ENCODE measurements at regions not wholly inside any gene's neighbourhood (a gene's known extent, or its start where the extent isn't known, plus 50 kb on each side); places are given as distances from the start of the nearest gene placed in this dataset.

DNA sequence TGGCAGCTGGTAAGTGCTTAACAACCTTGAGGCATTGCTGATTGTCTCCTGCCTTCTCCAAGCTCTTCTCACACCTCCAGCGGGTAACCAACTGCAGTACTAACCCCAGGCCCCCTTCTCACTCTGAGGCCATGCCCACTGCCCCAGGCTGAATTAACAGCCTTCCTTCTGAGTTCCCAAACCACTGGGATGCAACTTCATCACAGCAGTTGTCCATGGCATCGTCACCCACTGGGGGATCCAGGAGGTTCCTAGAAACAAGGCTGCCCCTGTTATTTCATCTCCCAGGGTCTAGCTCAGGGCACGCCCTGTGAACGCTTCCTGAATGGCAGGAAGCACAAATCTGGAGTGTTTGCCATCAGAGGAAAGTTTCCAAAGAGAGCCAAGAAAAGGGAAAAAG is 58.0 kb downstream of the SYNE3 start:
- H3K27me3 ChIP-seq = no peaks in the 10 kb centered on the region
- in situ Hi-C loops (cut with MboI; ENCODE audit: low sequenced_read_pairs in 4 of 4) (no loop called here), intact Hi-C loops (cut with DNase I; ENCODE audit: low total_unique reads) (no loop called here)

GRCh38 chr14:95456281-95456680 is 60.2 kb downstream of the SYNE3 start:
- Histone ChIP-seq H3K4me1 (peaks cover 0 to 12% of the 10 kb centered on the region in 2 donors), H3K36me3 (no peaks in the 10 kb centered on the region), H3K27ac (no peak overlapping the region), H3K27me3 (no peaks in the 10 kb centered on the region), H3K9me3 (no peaks in the 10 kb centered on the region), H3K4me3 (no peak overlapping the region)
- no peak for TF ChIP-seq POLR2A (IDR thresholded peaks at IDR 0.05)
- TF ChIP-seq CTCF (IDR thresholded peaks at IDR 0.05 in 4 of 5, conservative IDR thresholded peaks at IDR 0.05 in 1 of 5) = no peak
- in situ Hi-C loops (cut with MboI; ENCODE audit: low sequenced_read_pairs in 4 of 4) = no loop called here
- ATAC-seq (no peak), DNase-seq (no peak)
- intact Hi-C loops (cut with DNase I; ENCODE audit: low total_unique reads) = no loop called here

More for the DNA sequence above, 58.0 kb downstream of the SYNE3 start:
- Histone ChIP-seq H3K27ac (no peak overlapping the region), H3K36me3 (no peaks in the 10 kb centered on the region), H3K4me3 (no peak overlapping the region), H3K9me3 (no peaks in the 10 kb centered on the region), H3K4me1 (peaks cover 6 to 20% of the 10 kb centered on the region in 2 donors)
- no peak for TF ChIP-seq POLR2A (IDR thresholded peaks at IDR 0.05)
- TF ChIP-seq CTCF (IDR thresholded peaks at IDR 0.05 in 4 of 5, conservative IDR thresholded peaks at IDR 0.05 in 1 of 5) = no peak
- no peak for DNase-seq
- ATAC-seq = no peak

GRCh38 chr14:95455246-95455645 is 61.2 kb downstream of the SYNE3 start:
- Histone ChIP-seq H3K9me3 (no peaks in the 10 kb centered on the region), H3K4me3 (no peak overlapping the region), H3K36me3 (no peaks in the 10 kb centered on the region), H3K4me1 (peaks cover 0 to 7% of the 10 kb centered on the region in 2 donors), H3K27ac (no peak overlapping the region), H3K27me3 (no peaks in the 10 kb centered on the region)
- in situ Hi-C loops (cut with MboI; ENCODE audit: low sequenced_read_pairs in 4 of 4) = no loop called here
- TF ChIP-seq CTCF (IDR thresholded peaks at IDR 0.05 in 4 of 5, conservative IDR thresholded peaks at IDR 0.05 in 1 of 5) (no peak), POLR2A (IDR thresholded peaks at IDR 0.05) (no peak)
- intact Hi-C loops (cut with DNase I; ENCODE audit: low total_unique reads) = no loop called here
- ATAC-seq (no peak), DNase-seq (no peak)

- intact Hi-C loops (cut with DNase I; ENCODE audit: low total_unique reads) = no loop called here
- no peak for ATAC-seq
These were observed 62.8 kb downstream of the SYNE3 start for GRCh38 chr14:95453713-95453980.

More at GRCh38 chr14:95453713-95453980, 62.8 kb downstream of the SYNE3 start:
- Histone ChIP-seq H3K27ac (no peak overlapping the region), H3K27me3 (no peaks in the 10 kb centered on the region), H3K36me3 (no peaks in the 10 kb centered on the region), H3K9me3 (no peaks in the 10 kb centered on the region), H3K4me3 (no peak overlapping the region), H3K4me1 (peaks cover 0 to 7% of the 10 kb centered on the region in 2 donors)
- TF ChIP-seq POLR2A (IDR thresholded peaks at IDR 0.05) = no peak
- TF ChIP-seq CTCF (IDR thresholded peaks at IDR 0.05 in 4 of 5, conservative IDR thresholded peaks at IDR 0.05 in 1 of 5) = no peak
- DNase-seq = no peak
- in situ Hi-C loops (cut with MboI; ENCODE audit: low sequenced_read_pairs in 4 of 4) = no loop called here
